ENCODE measurements at regions not wholly inside any gene's neighbourhood (a gene's known extent, or its start where the extent isn't known, plus 50 kb on each side); places are given as distances from the start of the nearest gene placed in this dataset.

GRCh38 chr13:108361769-108362168 lies 92.3 kb downstream of the TNFSF13B start:
- TF ChIP-seq TOE1 (CRISPR knock-in tag; IDR thresholded peaks at IDR 0.05) (no peak), RFXAP (CRISPR knock-in tag; IDR thresholded peaks at IDR 0.05; ENCODE audit: borderline replicate concordance) (no peak), NR2F6 (IDR thresholded peaks at IDR 0.05) (no peak), NR2F6 (CRISPR knock-in tag; IDR thresholded peaks at IDR 0.05) (no peak), ZNF747 (CRISPR knock-in tag; IDR thresholded peaks at IDR 0.05; ENCODE audit: borderline replicate concordance) (no peak), MAFF (IDR thresholded peaks at IDR 0.05; ENCODE audit: low read depth, low read length) (no peak), ZNF407 (CRISPR knock-in tag; IDR thresholded peaks at IDR 0.05; ENCODE audit: not compliant biosample characterization) (no peak), RELA (CRISPR knock-in tag; IDR thresholded peaks at IDR 0.05) (no peak), CTCF (CRISPR knock-in tag; IDR thresholded peaks at IDR 0.05) (no peak), NR3C1 (CRISPR knock-in tag; IDR thresholded peaks at IDR 0.05) (no peak), ZNF12 (CRISPR knock-in tag; IDR thresholded peaks at IDR 0.05) (no peak), MBD4 (IDR thresholded peaks at IDR 0.05; ENCODE audit: borderline replicate concordance, low read length) (no peak)
- TF ChIP-seq, protein P1, sequence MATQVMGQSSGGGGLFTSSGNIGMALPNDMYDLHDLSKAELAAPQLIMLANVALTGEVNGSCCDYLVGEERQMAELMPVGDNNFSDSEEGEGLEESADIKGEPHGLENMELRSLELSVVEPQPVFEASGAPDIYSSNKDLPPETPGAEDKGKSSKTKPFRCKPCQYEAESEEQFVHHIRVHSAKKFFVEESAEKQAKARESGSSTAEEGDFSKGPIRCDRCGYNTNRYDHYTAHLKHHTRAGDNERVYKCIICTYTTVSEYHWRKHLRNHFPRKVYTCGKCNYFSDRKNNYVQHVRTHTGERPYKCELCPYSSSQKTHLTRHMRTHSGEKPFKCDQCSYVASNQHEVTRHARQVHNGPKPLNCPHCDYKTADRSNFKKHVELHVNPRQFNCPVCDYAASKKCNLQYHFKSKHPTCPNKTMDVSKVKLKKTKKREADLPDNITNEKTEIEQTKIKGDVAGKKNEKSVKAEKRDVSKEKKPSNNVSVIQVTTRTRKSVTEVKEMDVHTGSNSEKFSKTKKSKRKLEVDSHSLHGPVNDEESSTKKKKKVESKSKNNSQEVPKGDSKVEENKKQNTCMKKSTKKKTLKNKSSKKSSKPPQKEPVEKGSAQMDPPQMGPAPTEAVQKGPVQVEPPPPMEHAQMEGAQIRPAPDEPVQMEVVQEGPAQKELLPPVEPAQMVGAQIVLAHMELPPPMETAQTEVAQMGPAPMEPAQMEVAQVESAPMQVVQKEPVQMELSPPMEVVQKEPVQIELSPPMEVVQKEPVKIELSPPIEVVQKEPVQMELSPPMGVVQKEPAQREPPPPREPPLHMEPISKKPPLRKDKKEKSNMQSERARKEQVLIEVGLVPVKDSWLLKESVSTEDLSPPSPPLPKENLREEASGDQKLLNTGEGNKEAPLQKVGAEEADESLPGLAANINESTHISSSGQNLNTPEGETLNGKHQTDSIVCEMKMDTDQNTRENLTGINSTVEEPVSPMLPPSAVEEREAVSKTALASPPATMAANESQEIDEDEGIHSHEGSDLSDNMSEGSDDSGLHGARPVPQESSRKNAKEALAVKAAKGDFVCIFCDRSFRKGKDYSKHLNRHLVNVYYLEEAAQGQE (IDR thresholded peaks at IDR 0.05; ENCODE audit: borderline replicate concordance in 1 of 2, low read depth in 1 of 2, low read length in 2 of 2): no peak
